Fibroblast of the aortic adventitia (primary cell): ENCODE measurements at regions not wholly inside any gene's neighbourhood (a gene's known extent, or its start where the extent isn't known, plus 50 kb on each side); places are given as distances from the start of the nearest gene placed in this dataset.
"Not testable (repeated sequence)": the region's sequence is repeated elsewhere in the genome, so short reads cannot be mapped to it uniquely, and the experiment has no call there.

Experiments
- DNase-seq: peaks from one replicate; pipeline ENCODE4 v3.0.0-alpha.2; 2010; ENCODE audit warnings: low read depth
- H3K4me3 ChIP-seq: 2 replicates; pipeline ENCODE4 v1.5.1; 2011; ENCODE audit warnings: low read depth, mild to moderate bottlenecking, control low read depth, low read length, moderate library complexity
- CTCF ChIP-seq: IDR thresholded peaks from 2 replicates; pipeline ENCODE4 v1.5.1; 2011; ENCODE audit warnings: mild to moderate bottlenecking, low read length, control low read depth, inconsistent platforms; ENCODE audit not compliant: insufficient read depth

- not testable (repeated sequence) for DNase-seq, H3K4me3 ChIP-seq
These were observed 89.4 kb downstream of the DDX11 start for GRCh38 chr12:31162896-31163560.

GRCh38 chr12:31174293-31174692 is 100.6 kb downstream of the DDX11 start:
- not testable (repeated sequence) for DNase-seq, H3K4me3 ChIP-seq

- not testable (repeated sequence) for DNase-seq, H3K4me3 ChIP-seq
These were observed 103.9 kb downstream of the DDX11 start for GRCh38 chr12:31177514-31177913.

GRCh38 chr12:31178875-31179274 is 105.2 kb downstream of the DDX11 start:
- not testable (repeated sequence) for H3K4me3 ChIP-seq, DNase-seq

- not testable (repeated sequence) for DNase-seq, H3K4me3 ChIP-seq
These were observed 106.1 kb downstream of the DDX11 start for GRCh38 chr12:31179627-31180237.

GRCh38 chr12:31182571-31182970 is 108.9 kb downstream of the DDX11 start:
- H3K4me3 ChIP-seq, result not testable (repeated sequence)

GRCh38 chr12:31183107-31183506 is 109.4 kb downstream of the DDX11 start:
- H3K4me3 ChIP-seq, DNase-seq: not testable (repeated sequence)

More at GRCh38 chr12:31182571-31182970, 108.9 kb downstream of the DDX11 start:
- DNase-seq, result not testable (repeated sequence)

GRCh38 chr12:31183899-31184298 is 110.2 kb downstream of the DDX11 start:
- not testable (repeated sequence) for DNase-seq, H3K4me3 ChIP-seq

- DNase-seq, H3K4me3 ChIP-seq: not testable (repeated sequence)
These were observed 111.0 kb downstream of the DDX11 start for GRCh38 chr12:31184667-31185066.

- not testable (repeated sequence) for DNase-seq, H3K4me3 ChIP-seq
These were observed 119.0 kb downstream of the DDX11 start for GRCh38 chr12:31192689-31193088.

- not testable (repeated sequence) for H3K4me3 ChIP-seq, DNase-seq
These were observed 122.0 kb downstream of the DDX11 start for GRCh38 chr12:31195620-31196019.

- H3K4me3 ChIP-seq, DNase-seq: not testable (repeated sequence)
These were observed 125.8 kb downstream of the DDX11 start for GRCh38 chr12:31199476-31199875.

GRCh38 chr12:31201382-31201781 is 124.6 kb downstream of the SINHCAF start:
- DNase-seq, result no peak
- no peak overlapping the region for H3K4me3 ChIP-seq
- no peak for TF ChIP-seq CTCF

- H3K4me3 ChIP-seq, result no peak overlapping the region
- TF ChIP-seq CTCF, result no peak
- DNase-seq, result no peak
These were observed 122.7 kb downstream of the SINHCAF start for GRCh38 chr12:31203261-31203660.
